B cell (primary cell): ENCODE measurements at regions not wholly inside any gene's neighbourhood (a gene's known extent, or its start where the extent isn't known, plus 50 kb on each side); places are given as distances from the start of the nearest gene placed in this dataset.

ENCODE experiments used
- ATAC-seq: fragments of 200-7000 bp; cut with Tn5 transposase; one replicate; pipeline ENCODE4 v1.10.0; 2021; ENCODE audit warnings: low read depth, mild to moderate bottlenecking, moderate number of reproducible peaks, moderate library complexity
- CTCF ChIA-PET: fragments of 350-600 bp; sonication (Branson Sonifier 250); formaldehyde crosslinking; loops from one replicate; lab custom pipeline; 2021; ENCODE audit warnings: antibody characterized with exemption, inconsistent platforms; lab: Charles Lee
- POLR2A ChIA-PET: fragments of 350-600 bp; sonication (Branson Sonifier 250); formaldehyde crosslinking; loops from one replicate; lab custom pipeline; 2021; ENCODE audit warnings: antibody characterized with exemption; lab: Charles Lee
- DNase-seq: peaks from one replicate; pipeline ENCODE4 v3.0.0; 2013
- H2AFZ ChIP-seq: 2 replicates; pipeline ENCODE4 v1.6.1; 2012; ENCODE audit warnings: mild to moderate bottlenecking, low read depth, low read length; ENCODE audit not compliant: insufficient read depth, poor library complexity, severe bottlenecking
- H3K27ac ChIP-seq, 2 donors: 1 replicate in 1 of 2; 2 replicates in 1 of 2; pipeline ENCODE4 v1.5.1; 2012 to 2013; ENCODE audit warnings: low read length in 2 of 2, mild to moderate bottlenecking in 2 of 2, moderate library complexity in 1 of 2
- H3K27me3 ChIP-seq, 4 experiments: fragments of 200-600 bp in 1 of 4; sonication (generic) in 1 of 4; replicated peaks in 1 of 4; 1 replicate in 2 of 4; 2 replicates in 2 of 4; pipeline versions ENCODE4 v1.6.1 to v1.7.0; 2013 to 2016; ENCODE audit warnings: low read length in 3 of 4, mild to moderate bottlenecking in 2 of 4, mixed read lengths in 1 of 4, moderate library complexity in 1 of 4; ENCODE audit not compliant: insufficient read depth in 4 of 4, control insufficient read depth in 3 of 4; ENCODE audit errors: control extremely low read depth in 1 of 4
- H3K36me3 ChIP-seq, 2 experiments: replicated peaks in 1 of 2; 1 replicate in 1 of 2; 2 replicates in 1 of 2; pipeline versions ENCODE4 v1.6.1 to v1.7.1; 2013; ENCODE audit warnings: low read length in 1 of 2; ENCODE audit not compliant: insufficient read depth in 2 of 2, control insufficient read depth in 1 of 2; ENCODE audit errors: control extremely low read depth in 1 of 2, extremely low read depth in 1 of 2
- H3K4me1 ChIP-seq, 2 donors: fragments of 200-600 bp in 1 of 2; sonication (generic) in 1 of 2; 1 replicate in 1 of 2; 2 replicates in 1 of 2; pipeline versions ENCODE4 v1.5.1 to v1.6.1; 2013 to 2017; ENCODE audit warnings: low read length in 2 of 2; ENCODE audit not compliant: control insufficient read depth in 2 of 2, insufficient read depth in 2 of 2
- H3K4me2 ChIP-seq: replicated peaks from 2 replicates; pipeline ENCODE3; 2012; ENCODE audit warnings: mild to moderate bottlenecking, low read depth, low read length; ENCODE audit not compliant: poor library complexity, severe bottlenecking
- H3K4me3 ChIP-seq, 5 experiments: fragments of 200-600 bp in 1 of 5; sonication (generic) in 1 of 5; 1 replicate in 3 of 5; 2 replicates in 2 of 5; pipeline versions ENCODE4 v1.5.1 to v1.7.0; 2011 to 2016; ENCODE audit warnings: low read length in 4 of 5, mild to moderate bottlenecking in 4 of 5, low read depth in 2 of 5, control low read depth in 1 of 5, moderate library complexity in 1 of 5; ENCODE audit not compliant: insufficient read depth in 1 of 5; ENCODE audit errors: control extremely low read depth in 1 of 5, extremely low read depth in 1 of 5
- H3K79me2 ChIP-seq: fragments of 200-600 bp; sonication (generic); one replicate; pipeline ENCODE4 v1.6.0; 2016; ENCODE audit warnings: low read length; ENCODE audit not compliant: control insufficient read depth, insufficient read depth
- H3K9ac ChIP-seq: fragments of 200-600 bp; sonication (generic); 2 replicates; pipeline ENCODE4 v1.6.1; 2017; ENCODE audit warnings: mild to moderate bottlenecking, low read length, moderate library complexity
- H3K9me3 ChIP-seq, 3 donors: one replicate each; pipeline versions ENCODE4 v1.6.1 to v1.7.1; 2013; ENCODE audit warnings: low read length in 2 of 3; ENCODE audit not compliant: control insufficient read depth in 2 of 3, insufficient read depth in 1 of 3; ENCODE audit errors: control extremely low read depth in 1 of 3
- H4K20me1 ChIP-seq: 2 replicates; pipeline ENCODE4 v1.6.0; 2012; ENCODE audit warnings: mild to moderate bottlenecking, low read length; ENCODE audit not compliant: insufficient read depth, control insufficient read depth, poor library complexity, severe bottlenecking
- H3K27ac Mint-ChIP-seq: one replicate; pipeline ENCODE4 v1.8.0; 2021; ENCODE audit warnings: mixed read lengths
- H3K27me3 Mint-ChIP-seq: one replicate; pipeline ENCODE4 v1.8.0; 2021; ENCODE audit warnings: mixed read lengths
- H3K4me1 Mint-ChIP-seq: one replicate; pipeline ENCODE4 v1.8.0; 2021; ENCODE audit warnings: mixed read lengths
- H3K4me3 Mint-ChIP-seq: one replicate; pipeline ENCODE4 v1.8.0; 2021; ENCODE audit warnings: mixed read lengths
- H3K9me3 Mint-ChIP-seq: one replicate; pipeline ENCODE4 v1.8.0; 2022; ENCODE audit warnings: mixed read lengths; ENCODE audit not compliant: insufficient read depth
- EZH2 ChIP-seq: IDR thresholded peaks from 2 replicates; pipeline ENCODE4 v1.6.1; 2012; ENCODE audit warnings: borderline replicate concordance, low read depth, mild to moderate bottlenecking, moderate library complexity, low read length; ENCODE audit not compliant: insufficient read depth, poor library complexity, severe bottlenecking
- WGBS: methylation state at CpG from one replicate; pipeline ENCODE4 v1.1.5; 2013; ENCODE audit warnings: missing lambda C conversion rate; ENCODE audit not compliant: insufficient coverage; 5-methylcytosine and 5-hydroxymethylcytosine counted together
- intact Hi-C: fragments of 100-400 bp; cut with micrococcal nuclease; formaldehyde crosslinking; loops from one replicate; pipeline ENCODE4 v1.10.0; 2022
- TF ChIP-seq, protein P1 (sequence below): fragments of 200-600 bp; IDR thresholded peaks from one replicate; pipeline ENCODE4 v1.8.0; 2022; ENCODE audit warnings: antibody characterized with exemption, mild to moderate bottlenecking

DNA sequence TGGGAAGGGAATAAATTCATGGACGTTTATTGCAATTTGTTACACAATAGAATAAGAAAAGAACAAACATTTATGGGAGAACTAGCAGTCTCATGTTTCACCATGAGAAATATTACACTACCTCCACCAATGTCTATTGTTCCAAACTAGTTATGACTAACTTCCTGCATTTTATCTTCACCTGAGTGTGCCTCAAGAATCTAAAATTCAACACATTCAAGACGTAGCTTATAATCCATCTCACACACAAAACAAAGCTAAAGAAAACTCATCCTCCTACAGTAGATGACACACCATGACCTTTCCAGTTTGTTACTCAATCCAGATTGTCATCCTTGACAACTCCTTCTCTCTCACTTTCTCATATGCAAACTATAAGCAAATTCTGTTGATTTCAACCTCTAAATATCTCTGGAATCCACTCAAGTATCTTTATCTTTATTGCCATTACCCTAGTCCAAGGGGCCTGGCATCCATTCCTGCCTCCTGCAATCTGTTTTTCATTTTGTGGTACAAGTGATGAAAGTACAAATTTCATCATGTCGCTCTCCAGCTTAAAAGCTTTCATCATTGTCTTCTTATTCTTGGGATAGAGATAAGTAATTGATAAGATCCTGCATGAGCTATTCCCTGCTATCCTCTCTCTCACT lies 229.9 kb downstream of the NR2F2 start:
- no peaks in the 10 kb centered on the region for H3K36me3 ChIP-seq
- no peak for DNase-seq
- H3K4me1 ChIP-seq: no peaks in the 10 kb centered on the region

DNA sequence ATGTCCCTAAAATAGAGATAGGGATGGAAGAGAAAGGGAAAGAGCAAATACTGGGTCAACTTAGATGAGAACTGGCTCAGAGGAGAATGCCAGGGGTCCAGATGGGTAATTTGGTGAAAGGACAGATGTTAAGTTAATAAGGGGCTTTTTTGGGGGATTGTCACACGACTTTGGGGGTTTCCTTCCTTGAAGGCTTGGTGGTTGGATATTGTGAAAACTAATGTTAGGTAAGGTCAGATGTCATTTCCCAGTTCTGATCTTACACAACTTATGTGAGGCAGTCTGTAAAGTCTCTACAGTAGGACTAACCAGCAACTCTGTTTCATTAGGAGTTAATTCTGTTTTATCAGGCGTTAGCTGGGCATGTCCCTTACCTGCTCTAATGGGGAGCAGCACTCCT lies 231.1 kb downstream of the NR2F2 start:
- DNase-seq (no peak), ATAC-seq (no peak)
- Mint-ChIP-seq H3K4me1 (no peaks in the 10 kb centered on the region), H3K27ac (no peak overlapping the region), H3K4me3 (no peak overlapping the region), H3K27me3 (no peaks in the 10 kb centered on the region), H3K9me3 (peaks cover 4% of the 10 kb centered on the region)
- no peaks in the 10 kb centered on the region for H4K20me1 ChIP-seq
- intact Hi-C loops: no loop called here
- TF ChIP-seq EZH2: no peak
- TF ChIP-seq, protein P1, sequence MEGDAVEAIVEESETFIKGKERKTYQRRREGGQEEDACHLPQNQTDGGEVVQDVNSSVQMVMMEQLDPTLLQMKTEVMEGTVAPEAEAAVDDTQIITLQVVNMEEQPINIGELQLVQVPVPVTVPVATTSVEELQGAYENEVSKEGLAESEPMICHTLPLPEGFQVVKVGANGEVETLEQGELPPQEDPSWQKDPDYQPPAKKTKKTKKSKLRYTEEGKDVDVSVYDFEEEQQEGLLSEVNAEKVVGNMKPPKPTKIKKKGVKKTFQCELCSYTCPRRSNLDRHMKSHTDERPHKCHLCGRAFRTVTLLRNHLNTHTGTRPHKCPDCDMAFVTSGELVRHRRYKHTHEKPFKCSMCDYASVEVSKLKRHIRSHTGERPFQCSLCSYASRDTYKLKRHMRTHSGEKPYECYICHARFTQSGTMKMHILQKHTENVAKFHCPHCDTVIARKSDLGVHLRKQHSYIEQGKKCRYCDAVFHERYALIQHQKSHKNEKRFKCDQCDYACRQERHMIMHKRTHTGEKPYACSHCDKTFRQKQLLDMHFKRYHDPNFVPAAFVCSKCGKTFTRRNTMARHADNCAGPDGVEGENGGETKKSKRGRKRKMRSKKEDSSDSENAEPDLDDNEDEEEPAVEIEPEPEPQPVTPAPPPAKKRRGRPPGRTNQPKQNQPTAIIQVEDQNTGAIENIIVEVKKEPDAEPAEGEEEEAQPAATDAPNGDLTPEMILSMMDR: no peak
- WGBS: 67% methylated on average over 1 of the region's 2 CpGs
- H3K4me3 ChIP-seq: no peak overlapping the region
- no peak overlapping the region for H2AFZ ChIP-seq
- no peak overlapping the region for H3K27ac ChIP-seq
- H3K4me1 ChIP-seq: no peaks in the 10 kb centered on the region
- no peaks in the 10 kb centered on the region for H3K36me3 ChIP-seq
- H3K9ac ChIP-seq: no peak overlapping the region
- no peaks in the 10 kb centered on the region for H3K79me2 ChIP-seq
- H3K4me2 ChIP-seq: no peak overlapping the region
- CTCF ChIA-PET: no interaction called here
- peaks cover 0 to 3% (median 0%) of the 10 kb centered on the region in 3 donors for H3K9me3 ChIP-seq
- no peaks in the 10 kb centered on the region for H3K27me3 ChIP-seq
- POLR2A ChIA-PET: no interaction called here

More for the DNA sequence above, 229.9 kb downstream of the NR2F2 start:
- H3K9me3 Mint-ChIP-seq: peaks cover 4% of the 10 kb centered on the region
- no peak overlapping the region for H3K27ac Mint-ChIP-seq
- WGBS: 87% methylated on average over 1 of the region's 3 CpGs
- Histone ChIP-seq H3K4me2 (no peak overlapping the region), H3K27me3 (no peaks in the 10 kb centered on the region), H3K79me2 (no peaks in the 10 kb centered on the region), H3K4me3 (no peak overlapping the region), H3K9ac (no peak overlapping the region), H4K20me1 (no peaks in the 10 kb centered on the region), H3K27ac (no peak overlapping the region), H2AFZ (no peak overlapping the region), H3K9me3 (peaks cover 0 to 3% (median 0%) of the 10 kb centered on the region in 3 donors)
- ChIA-PET CTCF (no interaction called here), POLR2A (no interaction called here)
- H3K27me3 Mint-ChIP-seq: no peaks in the 10 kb centered on the region
- TF ChIP-seq, protein P1: no peak
- no peak for TF ChIP-seq EZH2
- intact Hi-C loops: no loop called here
- H3K4me3 Mint-ChIP-seq: no peak overlapping the region
- no peaks in the 10 kb centered on the region for H3K4me1 Mint-ChIP-seq
- no peak for ATAC-seq
